ENCODE measurements at regions not wholly inside any gene's neighbourhood (a gene's known extent, or its start where the extent isn't known, plus 50 kb on each side); places are given as distances from the start of the nearest gene placed in this dataset.
"Not testable (repeated sequence)": the region's sequence is repeated elsewhere in the genome, so short reads cannot be mapped to it uniquely, and the experiment has no call there.

GRCh38 chr3:35482566-35482965 is 156.8 kb upstream of the ARPP21 start:
- not testable (repeated sequence) for H3K9me3 ChIP-seq (ENCODE audit: control insufficient read depth in 2 of 2, insufficient read depth in 1 of 2, low read depth in 1 of 2, low read length in 1 of 2); H3K36me3 ChIP-seq (ENCODE audit: control insufficient read depth in 3 of 3, insufficient read depth in 2 of 3, low read depth in 1 of 3, low read length in 3 of 3); H3K4me3 ChIP-seq (ENCODE audit: low read depth in 1 of 3, low read length in 3 of 3); H3K27ac ChIP-seq (ENCODE audit: low read depth in 1 of 3, low read length in 2 of 3); DNase-seq; H3K4me1 ChIP-seq (ENCODE audit: control insufficient read depth in 3 of 3, insufficient read depth in 2 of 3, low read depth in 1 of 3, low read length in 2 of 3); H3K27me3 ChIP-seq (ENCODE audit: control insufficient read depth in 3 of 3, insufficient read depth in 3 of 3, low read length in 3 of 3); FAIRE-seq
- 50 to 61% (median 53%) methylated on average over 4 of the region's 4 CpGs for WGBS, 3 donors

DNA sequence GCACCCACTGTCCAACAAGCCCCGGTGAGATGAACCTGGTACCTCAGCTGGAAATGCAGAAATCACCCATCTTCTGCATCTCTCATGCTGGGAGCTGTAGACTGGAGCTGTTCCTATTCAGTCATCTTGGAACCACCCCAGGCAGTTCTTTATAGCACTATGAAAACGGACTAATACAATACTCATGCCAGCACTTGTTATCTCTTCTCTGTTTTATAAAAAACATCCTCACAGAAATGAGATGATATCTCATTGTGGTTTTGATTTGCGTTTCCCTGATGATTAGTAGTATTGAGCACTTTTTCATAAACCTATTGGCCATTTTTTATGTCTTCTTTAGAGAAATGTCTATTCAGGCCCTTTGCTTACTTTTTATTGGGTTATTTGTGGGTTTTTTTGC is 156.2 kb upstream of the ARPP21 start:
- no peak for FAIRE-seq
- H3K9me3 ChIP-seq (ENCODE audit: control insufficient read depth in 2 of 2, insufficient read depth in 1 of 2, low read depth in 1 of 2, low read length in 1 of 2) = no peaks in the 10 kb centered on the region
- H3K27me3 ChIP-seq (ENCODE audit: control insufficient read depth in 3 of 3, insufficient read depth in 3 of 3, low read length in 3 of 3) = no peaks in the 10 kb centered on the region
- no peaks in the 10 kb centered on the region for H3K36me3 ChIP-seq (ENCODE audit: control insufficient read depth in 3 of 3, insufficient read depth in 2 of 3, low read depth in 1 of 3, low read length in 3 of 3)
- DNase-seq = no peak
- no peak overlapping the region for H3K27ac ChIP-seq (ENCODE audit: low read depth in 1 of 3, low read length in 2 of 3)
- H3K4me1 ChIP-seq (ENCODE audit: control insufficient read depth in 3 of 3, insufficient read depth in 2 of 3, low read depth in 1 of 3, low read length in 2 of 3) = no peaks in the 10 kb centered on the region
- no peak overlapping the region for H3K4me3 ChIP-seq (ENCODE audit: low read depth in 1 of 3, low read length in 3 of 3)
- 58 to 74% (median 62%) methylated on average over 3 of the region's 3 CpGs for WGBS, 3 donors

GRCh38 chr3:35484929-35485530 is 154.3 kb upstream of the ARPP21 start:
- H3K4me3 ChIP-seq (ENCODE audit: low read depth in 1 of 3, low read length in 3 of 3) = no peak overlapping the region
- H3K4me1 ChIP-seq (ENCODE audit: control insufficient read depth in 3 of 3, insufficient read depth in 2 of 3, low read depth in 1 of 3, low read length in 2 of 3) = no peaks in the 10 kb centered on the region
- H3K36me3 ChIP-seq (ENCODE audit: control insufficient read depth in 3 of 3, insufficient read depth in 2 of 3, low read depth in 1 of 3, low read length in 3 of 3) = no peaks in the 10 kb centered on the region
- WGBS, 3 donors = 25 to 54% (median 34%) methylated on average over 1 of the region's 1 CpG
- no peaks in the 10 kb centered on the region for H3K27me3 ChIP-seq (ENCODE audit: control insufficient read depth in 3 of 3, insufficient read depth in 3 of 3, low read length in 3 of 3)
- H3K9me3 ChIP-seq (ENCODE audit: control insufficient read depth in 2 of 2, insufficient read depth in 1 of 2, low read depth in 1 of 2, low read length in 1 of 2) = no peaks in the 10 kb centered on the region
- FAIRE-seq (no peak), DNase-seq (no peak)
- no peak overlapping the region for H3K27ac ChIP-seq (ENCODE audit: low read depth in 1 of 3, low read length in 2 of 3)

GRCh38 chr3:35486295-35486694 is 153.0 kb upstream of the ARPP21 start:
- Histone ChIP-seq H3K27me3 (ENCODE audit: control insufficient read depth in 3 of 3, insufficient read depth in 3 of 3, low read length in 3 of 3) (no peaks in the 10 kb centered on the region), H3K4me1 (ENCODE audit: control insufficient read depth in 3 of 3, insufficient read depth in 2 of 3, low read depth in 1 of 3, low read length in 2 of 3) (no peaks in the 10 kb centered on the region), H3K36me3 (ENCODE audit: control insufficient read depth in 3 of 3, insufficient read depth in 2 of 3, low read depth in 1 of 3, low read length in 3 of 3) (no peaks in the 10 kb centered on the region), H3K27ac (ENCODE audit: low read depth in 1 of 3, low read length in 2 of 3) (no peak overlapping the region), H3K9me3 (ENCODE audit: control insufficient read depth in 2 of 2, insufficient read depth in 1 of 2, low read depth in 1 of 2, low read length in 1 of 2) (no peaks in the 10 kb centered on the region), H3K4me3 (ENCODE audit: low read depth in 1 of 3, low read length in 3 of 3) (no peak overlapping the region)
- WGBS, 3 donors = 52 to 65% (median 57%) methylated on average over 1 of the region's 1 CpG
- FAIRE-seq (no peak), DNase-seq (no peak)

DNA sequence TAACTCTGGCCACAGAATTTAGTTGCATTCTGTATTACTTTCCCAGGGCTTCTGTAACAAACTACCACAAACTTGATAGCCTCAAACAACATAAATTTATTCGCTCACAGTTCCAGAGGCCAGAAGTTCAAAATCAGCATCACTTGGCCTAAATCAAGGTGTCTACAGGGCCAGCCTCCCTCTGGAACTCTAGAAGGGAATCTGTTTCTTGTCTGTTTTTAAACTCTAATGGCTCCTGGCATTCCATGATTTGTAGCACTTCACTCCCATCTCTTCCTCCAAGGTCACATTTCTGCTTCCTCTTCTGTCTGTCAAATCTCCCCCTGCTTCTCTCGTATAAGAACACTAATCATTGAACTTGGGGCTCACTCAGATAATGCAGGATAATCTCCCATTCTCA is 151.9 kb upstream of the ARPP21 start:
- H3K4me3 ChIP-seq (ENCODE audit: low read depth in 1 of 3, low read length in 3 of 3) = no peak overlapping the region
- H3K36me3 ChIP-seq (ENCODE audit: control insufficient read depth in 3 of 3, insufficient read depth in 2 of 3, low read depth in 1 of 3, low read length in 3 of 3) = no peaks in the 10 kb centered on the region
- FAIRE-seq (no peak), DNase-seq (no peak)
- 53 to 57% (median 56%) methylated on average over 2 of the region's 2 CpGs for WGBS, 3 donors
- H3K9me3 ChIP-seq (ENCODE audit: control insufficient read depth in 2 of 2, insufficient read depth in 1 of 2, low read depth in 1 of 2, low read length in 1 of 2) = no peaks in the 10 kb centered on the region
- no peaks in the 10 kb centered on the region for H3K4me1 ChIP-seq (ENCODE audit: control insufficient read depth in 3 of 3, insufficient read depth in 2 of 3, low read depth in 1 of 3, low read length in 2 of 3)
- no peaks in the 10 kb centered on the region for H3K27me3 ChIP-seq (ENCODE audit: control insufficient read depth in 3 of 3, insufficient read depth in 3 of 3, low read length in 3 of 3)
- H3K27ac ChIP-seq (ENCODE audit: low read depth in 1 of 3, low read length in 2 of 3) = no peak overlapping the region

DNA sequence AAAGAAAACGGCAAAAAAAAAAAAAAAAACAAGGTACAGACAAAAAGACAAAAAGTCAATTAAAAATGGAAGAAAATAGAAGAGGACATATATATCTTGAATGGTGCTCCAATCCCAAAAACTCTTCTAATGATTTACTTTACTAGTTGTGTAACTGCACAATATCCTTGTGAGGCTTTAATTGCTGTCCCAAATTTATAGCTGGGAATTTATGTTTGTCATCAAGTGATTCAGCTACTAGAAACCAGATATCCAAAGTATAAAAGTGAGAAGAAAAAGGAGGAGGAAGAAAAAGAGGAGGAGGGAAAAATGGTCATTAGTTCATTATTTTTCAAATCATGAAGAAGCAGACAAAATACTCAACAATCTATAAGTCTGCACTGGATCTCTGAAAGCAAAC is 150.8 kb upstream of the ARPP21 start:
- no peaks in the 10 kb centered on the region for H3K9me3 ChIP-seq (ENCODE audit: control insufficient read depth in 2 of 2, insufficient read depth in 1 of 2, low read depth in 1 of 2, low read length in 1 of 2)
- WGBS, 3 donors = 64 to 75% (median 67%) methylated on average over 1 of the region's 1 CpG
- FAIRE-seq = no peak
- H3K4me3 ChIP-seq (ENCODE audit: low read depth in 1 of 3, low read length in 3 of 3) = no peak overlapping the region
- no peaks in the 10 kb centered on the region for H3K4me1 ChIP-seq (ENCODE audit: control insufficient read depth in 3 of 3, insufficient read depth in 2 of 3, low read depth in 1 of 3, low read length in 2 of 3)
- no peak for DNase-seq
- H3K27ac ChIP-seq (ENCODE audit: low read depth in 1 of 3, low read length in 2 of 3) = no peak overlapping the region
- H3K36me3 ChIP-seq (ENCODE audit: control insufficient read depth in 3 of 3, insufficient read depth in 2 of 3, low read depth in 1 of 3, low read length in 3 of 3) = no peaks in the 10 kb centered on the region
- no peaks in the 10 kb centered on the region for H3K27me3 ChIP-seq (ENCODE audit: control insufficient read depth in 3 of 3, insufficient read depth in 3 of 3, low read length in 3 of 3)

- Histone ChIP-seq H3K27ac (ENCODE audit: low read depth in 1 of 3, low read length in 2 of 3) (no peak overlapping the region), H3K27me3 (ENCODE audit: control insufficient read depth in 3 of 3, insufficient read depth in 3 of 3, low read length in 3 of 3) (no peaks in the 10 kb centered on the region), H3K4me3 (ENCODE audit: low read depth in 1 of 3, low read length in 3 of 3) (no peak overlapping the region), H3K36me3 (ENCODE audit: control insufficient read depth in 3 of 3, insufficient read depth in 2 of 3, low read depth in 1 of 3, low read length in 3 of 3) (no peaks in the 10 kb centered on the region), H3K4me1 (ENCODE audit: control insufficient read depth in 3 of 3, insufficient read depth in 2 of 3, low read depth in 1 of 3, low read length in 2 of 3) (no peaks in the 10 kb centered on the region), H3K9me3 (ENCODE audit: control insufficient read depth in 2 of 2, insufficient read depth in 1 of 2, low read depth in 1 of 2, low read length in 1 of 2) (no peaks in the 10 kb centered on the region)
- 46 to 54% (median 49%) methylated on average over 2 of the region's 2 CpGs for WGBS, 3 donors
- DNase-seq (no peak), FAIRE-seq (no peak)
Measured at GRCh38 chr3:35492841-35493240, 146.5 kb upstream of the ARPP21 start.

GRCh38 chr3:35498506-35499210 is 140.7 kb upstream of the ARPP21 start:
- Histone ChIP-seq H3K27ac (ENCODE audit: low read depth in 1 of 3, low read length in 2 of 3) (no peak overlapping the region), H3K4me1 (ENCODE audit: control insufficient read depth in 3 of 3, insufficient read depth in 2 of 3, low read depth in 1 of 3, low read length in 2 of 3) (no peaks in the 10 kb centered on the region), H3K27me3 (ENCODE audit: control insufficient read depth in 3 of 3, insufficient read depth in 3 of 3, low read length in 3 of 3) (no peaks in the 10 kb centered on the region), H3K4me3 (ENCODE audit: low read depth in 1 of 3, low read length in 3 of 3) (no peak overlapping the region), H3K36me3 (ENCODE audit: control insufficient read depth in 3 of 3, insufficient read depth in 2 of 3, low read depth in 1 of 3, low read length in 3 of 3) (no peaks in the 10 kb centered on the region), H3K9me3 (ENCODE audit: control insufficient read depth in 2 of 2, insufficient read depth in 1 of 2, low read depth in 1 of 2, low read length in 1 of 2) (no peaks in the 10 kb centered on the region)
- FAIRE-seq (no peak), DNase-seq (no peak)
- 38 to 48% (median 41%) methylated on average over 4 of the region's 4 CpGs for WGBS, 3 donors

Data from small intestine (tissue), 7 donors.